PC-9 (cell line): ENCODE measurements at regions not wholly inside any gene's neighbourhood (a gene's known extent, or its start where the extent isn't known, plus 50 kb on each side); places are given as distances from the start of the nearest gene placed in this dataset.

Experiments used
- CTCF ChIP-seq: fragments of 200-600 bp; sonication (generic); conservative IDR thresholded peaks from 2 replicates; pipeline ENCODE4 v1.6.1; 2017; ENCODE audit warnings: mixed run types, antibody characterized with exemption, mild to moderate bottlenecking, moderate library complexity
- EZH2 ChIP-seq: fragments of 200-600 bp; sonication (generic); IDR thresholded peaks from 2 replicates; pipeline ENCODE4 v1.8.0; 2017; ENCODE audit warnings: antibody characterized with exemption, low read depth

- TF ChIP-seq CTCF (no peak), EZH2 (no peak)
These were observed 254.3 kb upstream of the AGA start for GRCh38 chr4:177696438-177696966.
